ENCODE measurements at regions not wholly inside any gene's neighbourhood (a gene's known extent, or its start where the extent isn't known, plus 50 kb on each side); places are given as distances from the start of the nearest gene placed in this dataset.

DNA sequence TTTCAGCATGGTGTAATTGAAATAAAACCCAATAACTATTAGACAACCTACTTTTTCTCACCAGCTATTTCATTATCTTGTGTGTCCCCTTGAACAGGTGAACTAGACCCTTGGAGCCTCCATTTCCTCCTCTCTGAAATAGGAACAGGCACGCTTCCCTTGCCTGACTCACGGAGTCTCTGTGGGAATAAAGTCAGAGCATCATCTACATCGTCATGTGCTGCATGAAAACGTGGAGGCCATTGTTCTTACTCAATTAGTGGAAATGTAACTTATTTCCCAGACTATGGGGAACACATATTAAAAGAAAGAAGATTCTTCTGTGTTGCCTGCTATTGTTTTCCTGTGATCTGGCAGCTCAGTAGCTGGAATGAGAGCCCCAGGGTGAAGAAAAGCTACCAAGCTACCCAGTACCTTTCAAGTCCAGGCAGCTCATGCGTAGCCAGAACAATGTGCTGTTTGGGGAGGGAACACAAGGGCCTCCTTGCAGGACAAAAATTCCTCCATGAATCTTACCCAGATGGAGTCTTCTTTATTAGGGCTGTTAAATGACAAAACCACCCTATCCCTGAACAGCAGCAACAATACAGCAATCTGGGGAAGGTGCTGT is 59.8 kb downstream of the SOX11 start:
- no peak for DNase-seq (ENCODE audit: low spot score)

DNA sequence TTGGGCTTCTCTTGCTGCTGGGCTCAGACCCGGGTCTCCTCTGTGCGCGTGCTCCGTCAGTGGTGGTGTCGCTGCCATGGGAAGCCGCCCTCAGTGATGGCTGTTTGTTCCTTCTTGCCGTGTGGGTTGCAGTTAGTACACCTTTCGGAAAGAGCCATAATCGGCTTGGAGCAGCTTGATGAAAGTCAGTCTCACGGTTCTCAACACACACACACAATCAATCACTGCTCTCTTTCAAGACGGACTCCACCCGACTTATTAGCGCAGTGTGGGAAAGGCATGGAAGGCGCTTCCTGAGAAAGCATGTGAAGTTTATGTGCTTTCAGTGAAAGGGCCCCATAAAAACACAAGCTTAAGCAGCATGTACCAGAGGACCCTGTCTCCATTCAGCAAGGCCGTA is 64.1 kb downstream of the SOX11 start:
- DNase-seq (ENCODE audit: low spot score): no peak

DNA sequence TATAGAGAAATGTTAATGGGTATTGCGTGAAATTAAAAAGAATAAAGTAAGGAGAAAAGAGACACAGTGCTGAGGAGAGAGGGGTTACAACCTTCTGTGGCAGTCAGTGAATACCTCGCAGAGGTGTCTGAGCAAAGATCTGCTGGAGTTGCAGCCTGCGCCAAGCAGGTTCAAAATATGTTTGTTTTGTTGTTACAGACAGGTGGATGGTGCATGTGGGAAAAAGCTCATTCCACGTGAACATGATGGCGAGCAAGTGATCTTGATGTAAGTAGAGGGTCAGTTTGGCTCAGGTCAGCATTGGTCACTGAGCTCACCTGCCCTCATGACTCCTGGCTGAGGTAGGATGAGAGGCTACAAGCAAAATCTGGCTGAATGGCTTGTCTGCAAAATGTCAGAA is 66.2 kb downstream of the SOX11 start:
- no peak for DNase-seq (ENCODE audit: low spot score)

DNA sequence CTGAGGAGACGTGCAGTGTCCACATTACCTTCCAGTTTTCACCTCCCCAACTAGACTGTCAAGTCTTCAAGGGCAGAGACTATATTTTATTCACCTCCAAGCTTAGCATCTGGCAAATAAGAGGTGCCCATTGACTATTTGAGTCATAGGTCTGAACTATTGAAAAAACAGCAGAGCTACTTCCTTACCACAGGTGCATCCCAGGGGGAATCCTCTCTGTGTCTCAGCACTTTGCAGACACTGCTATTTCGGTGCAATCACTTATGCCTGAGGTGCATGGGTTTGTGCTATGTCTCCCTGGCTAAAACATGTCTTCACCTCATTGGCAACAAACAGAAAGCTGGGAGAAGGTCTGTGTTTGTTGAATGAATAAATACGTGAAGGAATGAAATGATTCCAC is 67.8 kb downstream of the SOX11 start:
- DNase-seq (ENCODE audit: low spot score): no peak

DNA sequence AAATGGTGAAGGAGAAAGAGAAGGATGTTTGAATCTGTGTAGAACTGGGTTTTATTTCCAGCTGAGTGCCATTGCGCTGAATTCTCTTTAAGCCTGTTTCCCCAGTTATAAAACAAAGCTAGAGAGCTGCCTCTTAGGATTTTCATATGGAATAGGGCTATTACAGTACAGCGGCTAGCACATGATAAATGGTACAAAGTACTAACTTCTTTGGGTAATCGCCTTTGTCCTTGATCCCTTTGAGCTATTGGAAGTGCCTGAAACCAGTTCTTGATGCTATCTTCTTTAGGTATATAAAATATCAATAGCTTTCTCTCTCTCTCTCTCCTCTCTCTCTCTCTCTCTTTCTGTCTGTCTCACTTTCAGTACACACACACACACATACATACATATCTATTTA is 71.3 kb downstream of the SOX11 start:
- DNase-seq (ENCODE audit: low spot score): no peak

DNA sequence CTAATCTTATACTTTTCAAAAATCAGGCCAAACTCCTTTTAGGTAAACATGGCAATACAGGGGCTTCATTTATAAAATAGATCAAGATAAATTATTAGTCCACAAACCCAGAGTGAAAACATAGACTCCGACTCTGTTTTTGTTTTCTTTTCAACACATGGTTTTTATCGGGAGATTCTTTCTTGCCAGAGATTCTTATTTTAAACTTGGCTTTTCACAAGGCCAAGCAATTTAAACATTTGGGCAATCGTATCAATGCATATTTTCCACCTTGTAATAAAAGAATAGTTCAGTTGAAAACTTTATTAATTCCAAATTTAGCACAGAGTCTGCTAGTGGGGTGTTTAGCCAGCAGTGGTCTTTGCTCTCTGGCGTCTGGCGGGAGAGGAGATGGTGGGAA is 71.9 kb downstream of the SOX11 start:
- DNase-seq (ENCODE audit: low spot score): no peak

DNA sequence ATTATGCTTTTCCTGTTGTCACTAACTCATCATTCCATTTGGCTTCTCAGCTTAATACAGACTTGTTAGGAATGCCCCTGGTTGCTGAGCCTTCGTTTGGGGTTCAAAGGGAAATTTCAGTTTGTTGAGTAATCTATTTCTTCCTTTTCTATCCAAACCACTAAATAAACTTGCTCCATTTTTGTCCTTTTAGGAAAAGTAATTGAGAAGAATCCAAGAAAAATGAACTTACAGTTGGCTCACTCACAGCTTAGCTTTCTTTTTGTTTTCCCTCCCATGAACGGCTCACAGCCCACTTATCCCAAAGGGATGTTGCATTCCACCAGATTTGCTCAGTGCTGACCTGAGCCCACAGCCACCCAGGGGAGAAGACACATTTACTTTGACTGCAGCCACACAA is 73.9 kb downstream of the SOX11 start:
- no peak for DNase-seq (ENCODE audit: low spot score)

DNA sequence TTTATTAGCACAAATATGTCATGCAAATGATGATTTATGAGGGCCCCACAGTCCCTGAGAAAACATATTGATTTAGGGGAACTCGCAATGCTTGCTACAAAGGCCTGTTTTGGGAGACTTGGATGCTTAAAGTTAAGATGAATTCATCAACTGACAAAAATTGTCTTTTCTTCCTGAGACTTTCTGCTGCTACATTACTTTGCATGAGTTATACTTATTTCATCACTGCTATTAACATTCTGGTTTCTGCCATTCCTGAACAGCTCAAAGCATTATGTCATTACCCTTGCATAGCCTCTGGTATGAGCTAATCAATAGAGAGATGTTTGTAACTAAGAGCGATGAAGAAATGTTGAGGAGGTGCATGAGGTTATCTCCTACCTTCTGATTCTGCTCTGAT is 74.4 kb downstream of the SOX11 start:
- no peak for DNase-seq (ENCODE audit: low spot score)

DNA sequence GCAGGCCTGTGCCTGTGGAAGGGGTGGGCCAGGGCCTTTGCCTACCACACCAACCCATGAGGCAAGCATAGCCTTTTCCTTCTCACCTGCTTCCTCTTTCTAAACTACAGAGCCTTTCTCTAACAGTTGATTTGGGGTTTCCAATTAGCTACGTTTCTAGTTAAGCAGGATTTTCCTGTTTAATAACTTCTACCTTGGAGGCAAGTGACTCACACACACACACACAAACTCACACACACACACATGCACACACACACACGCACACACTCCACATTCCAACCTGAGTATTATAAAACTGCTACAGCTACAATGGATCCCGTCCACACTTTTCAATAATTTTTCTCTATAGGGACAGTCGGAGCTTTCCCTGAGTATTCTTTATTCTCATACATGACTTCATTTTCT is 84.9 kb downstream of the SOX11 start:
- DNase-seq (ENCODE audit: low spot score): no peak

DNA sequence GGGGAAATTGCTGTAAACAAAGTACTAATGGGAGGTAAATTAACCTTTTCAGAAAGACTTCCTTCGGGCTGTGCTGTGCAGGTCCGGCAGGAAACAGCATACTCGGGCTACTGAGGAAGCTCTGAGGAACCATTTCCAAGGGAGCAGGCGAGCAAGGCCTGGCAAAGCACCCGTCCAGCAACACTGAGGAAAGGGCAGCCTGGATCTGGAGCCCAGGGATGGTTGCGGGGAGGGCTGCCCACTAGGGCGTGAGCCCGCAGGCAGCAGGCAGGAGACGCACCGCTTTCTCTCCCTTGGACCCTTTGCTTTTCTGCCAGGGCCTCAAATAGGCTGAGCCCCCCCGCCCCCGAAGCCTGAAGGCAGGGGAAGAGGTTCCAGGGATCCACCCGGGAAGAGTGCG is 89.5 kb downstream of the SOX11 start:
- DNase-seq (ENCODE audit: low spot score): no peak

DNA sequence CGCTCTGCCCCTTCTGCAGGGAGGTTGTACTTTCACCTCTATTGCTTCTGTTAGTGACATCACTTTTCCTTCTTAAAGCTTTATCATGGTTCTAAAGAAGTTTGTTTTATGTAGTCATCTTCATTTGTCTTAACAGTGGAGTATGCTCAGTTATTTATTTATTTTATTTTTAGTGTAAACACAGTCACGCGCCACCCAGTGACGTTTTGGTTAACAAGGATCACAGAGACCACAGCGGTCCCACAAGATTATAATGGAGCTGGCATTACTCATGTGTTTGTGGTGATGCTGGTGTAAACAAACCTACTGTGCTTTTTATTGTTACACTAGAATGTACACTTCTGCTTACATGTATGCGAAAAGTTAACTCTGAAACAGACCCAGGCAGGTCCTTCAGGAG is 89.9 kb downstream of the SOX11 start:
- DNase-seq (ENCODE audit: low spot score): no peak

DNA sequence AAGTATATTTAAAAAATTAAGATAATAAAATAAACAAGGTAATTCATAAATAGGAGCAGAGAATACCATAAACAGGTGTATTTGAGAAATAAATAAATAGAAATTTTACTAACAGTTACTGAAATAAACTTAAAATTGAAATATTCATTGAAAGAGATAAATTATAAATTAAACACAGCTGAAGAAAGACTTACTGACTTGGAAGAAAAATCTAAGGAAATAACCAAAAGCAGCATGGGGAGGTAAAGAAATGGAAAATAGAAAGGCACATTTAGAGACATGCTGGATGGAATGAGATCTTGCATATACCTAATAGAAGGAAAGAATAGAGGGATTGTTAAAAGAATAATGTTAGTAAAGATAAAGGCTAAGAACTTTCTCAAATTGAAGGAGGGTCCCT is 96.3 kb downstream of the SOX11 start:
- DNase-seq (ENCODE audit: low spot score): no peak

DNA sequence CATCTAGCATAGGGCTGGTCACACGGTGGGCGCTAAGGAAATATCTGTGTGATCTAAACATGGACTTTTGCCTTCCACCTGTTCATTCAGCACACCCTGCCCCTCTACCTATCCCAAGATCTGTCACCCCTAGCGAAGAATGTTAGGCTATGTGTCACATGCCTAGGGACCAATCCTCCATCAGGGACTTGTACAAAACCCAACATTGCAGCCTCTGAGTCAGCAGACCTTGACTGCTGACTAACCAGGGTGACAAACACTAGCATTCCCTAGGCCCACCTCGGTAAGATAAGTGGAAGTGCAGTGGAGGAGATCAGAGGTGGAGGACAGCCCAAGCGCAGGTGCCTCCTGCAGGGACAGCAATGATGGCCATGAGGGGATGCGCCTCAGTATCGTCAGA is 99.2 kb downstream of the SOX11 start:
- DNase-seq (ENCODE audit: low spot score): no peak

DNA sequence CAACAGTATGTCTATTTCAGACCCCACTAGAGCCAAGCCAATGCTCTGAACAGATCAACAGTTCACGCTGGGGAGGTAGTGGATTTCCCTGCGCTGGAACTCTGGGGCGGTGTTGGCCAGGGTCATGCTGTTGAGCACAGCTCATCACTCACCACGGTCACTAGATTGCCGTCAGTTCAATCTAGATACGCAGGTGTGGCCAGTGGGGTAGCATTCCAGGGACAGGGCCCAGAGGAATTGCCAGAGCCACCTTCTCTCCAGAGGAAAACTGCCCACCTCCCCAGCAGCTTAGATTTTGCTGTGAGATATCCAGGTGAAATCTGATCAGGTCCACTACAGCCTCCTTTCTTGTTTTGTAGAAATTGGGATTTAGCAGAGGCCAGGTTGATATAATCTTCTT is 101.8 kb downstream of the SOX11 start:
- no peak for DNase-seq (ENCODE audit: low spot score)

DNA sequence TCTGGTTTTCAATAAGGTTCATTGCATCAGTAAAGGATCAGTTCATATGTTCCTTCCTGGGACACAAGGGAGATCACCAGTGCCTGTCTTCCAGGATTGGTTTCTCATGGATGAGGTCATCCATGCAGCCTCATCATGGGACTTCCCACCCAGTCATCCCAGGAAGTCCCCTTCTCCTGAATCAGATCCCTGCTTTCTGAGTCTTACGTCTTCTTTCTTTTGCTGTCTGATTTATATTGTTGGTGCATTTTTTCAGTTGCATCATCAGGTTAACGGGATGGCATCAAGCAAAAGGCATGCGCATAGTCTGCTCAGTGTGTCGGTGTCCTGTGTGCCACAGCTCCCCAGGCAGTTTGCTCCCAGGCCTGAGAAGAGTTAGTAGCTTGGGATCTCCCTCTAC is 105.9 kb downstream of the SOX11 start:
- no peak for DNase-seq (ENCODE audit: low spot score)

DNA sequence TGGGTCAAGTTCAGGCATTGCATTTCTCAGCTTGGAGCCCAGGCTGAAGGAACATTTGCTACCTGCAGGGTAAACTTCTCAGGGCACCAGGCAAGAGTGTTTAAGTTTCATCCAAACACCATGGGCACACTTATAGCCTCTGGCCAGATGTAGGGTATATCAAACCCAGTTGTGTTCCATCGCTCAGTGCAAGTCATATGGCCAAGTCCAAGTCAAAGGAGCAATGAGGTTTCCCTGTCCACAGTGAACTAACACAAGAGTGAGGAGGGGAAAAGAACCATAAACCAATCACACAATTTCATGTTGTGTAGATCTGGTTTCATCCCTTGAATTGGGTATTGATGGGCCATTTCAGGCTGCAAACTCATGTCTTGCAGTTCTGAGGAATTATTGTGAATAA is 107.2 kb downstream of the SOX11 start:
- no peak for DNase-seq (ENCODE audit: low spot score)

DNA sequence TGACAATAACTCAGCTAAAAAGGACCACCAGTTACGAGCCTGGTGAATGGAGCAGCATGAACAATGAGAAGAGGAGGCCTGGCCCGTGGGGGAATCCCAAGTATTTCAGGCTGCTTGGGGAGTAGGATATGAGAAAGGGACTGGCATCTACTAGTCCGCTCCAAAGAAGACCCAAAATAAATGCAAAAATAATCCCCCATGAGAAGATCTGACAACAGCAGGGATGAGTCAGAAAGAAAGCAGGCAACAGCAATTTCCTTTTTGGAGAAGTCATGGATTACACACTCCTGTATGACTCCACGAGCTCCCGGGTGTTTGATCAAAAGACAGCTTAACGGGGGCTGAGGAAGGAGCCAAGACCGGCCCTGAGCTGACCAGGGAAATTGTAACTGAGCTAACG is 111.4 kb downstream of the SOX11 start:
- DNase-seq (ENCODE audit: low spot score): no peak

DNA sequence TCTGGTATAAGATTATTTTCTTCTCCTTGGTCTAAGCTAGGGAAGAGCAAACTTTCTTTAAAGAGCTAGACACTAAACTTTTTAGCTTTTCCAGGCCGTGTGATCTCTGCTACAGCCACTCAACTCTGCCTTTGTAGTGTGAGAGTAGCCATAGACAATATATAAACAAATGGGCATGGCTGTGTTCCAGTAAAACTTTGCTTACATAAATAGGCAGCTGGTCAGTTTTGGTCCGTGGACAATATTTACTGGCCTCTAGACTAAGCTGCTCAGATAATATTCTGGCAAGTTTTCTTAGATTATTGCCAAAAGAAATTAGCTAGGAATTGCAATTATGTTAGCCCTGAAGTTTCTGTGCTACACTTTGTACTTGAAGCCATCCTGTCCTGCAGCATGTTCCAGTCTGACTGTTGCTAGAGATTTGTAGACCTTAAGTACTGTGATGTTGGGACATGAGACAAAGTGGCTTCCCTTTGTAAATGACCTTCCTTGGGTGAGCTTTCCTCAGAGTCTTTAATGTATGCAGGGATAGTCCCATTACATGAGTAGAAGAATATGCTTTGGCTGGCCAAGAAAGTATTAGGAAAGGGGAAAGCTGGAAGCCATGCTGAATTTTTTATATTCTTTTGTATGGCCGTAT is 126.9 kb downstream of the SOX11 start:
- no peak for DNase-seq (ENCODE audit: low spot score)

DNA sequence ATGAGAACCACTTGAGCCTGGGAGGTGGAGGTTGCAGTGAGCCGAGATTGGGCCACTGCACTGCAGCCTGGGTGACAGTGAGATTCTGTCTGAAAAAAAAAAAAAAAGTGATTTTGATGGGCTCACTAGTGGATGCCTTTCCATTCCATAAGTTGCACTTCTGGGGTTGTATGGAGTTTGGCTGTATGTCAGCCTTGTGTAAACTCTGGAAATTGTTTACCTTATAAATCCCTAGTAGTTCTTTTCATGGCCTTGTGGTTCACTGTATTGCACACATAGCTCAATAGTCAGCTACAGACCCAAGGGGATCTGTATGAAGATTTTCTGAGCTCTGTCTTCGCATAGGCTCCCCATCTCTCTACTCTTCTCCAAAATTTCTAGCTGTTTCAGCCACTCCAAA is 131.9 kb downstream of the SOX11 start:
- DNase-seq (ENCODE audit: low spot score): no peak

DNA sequence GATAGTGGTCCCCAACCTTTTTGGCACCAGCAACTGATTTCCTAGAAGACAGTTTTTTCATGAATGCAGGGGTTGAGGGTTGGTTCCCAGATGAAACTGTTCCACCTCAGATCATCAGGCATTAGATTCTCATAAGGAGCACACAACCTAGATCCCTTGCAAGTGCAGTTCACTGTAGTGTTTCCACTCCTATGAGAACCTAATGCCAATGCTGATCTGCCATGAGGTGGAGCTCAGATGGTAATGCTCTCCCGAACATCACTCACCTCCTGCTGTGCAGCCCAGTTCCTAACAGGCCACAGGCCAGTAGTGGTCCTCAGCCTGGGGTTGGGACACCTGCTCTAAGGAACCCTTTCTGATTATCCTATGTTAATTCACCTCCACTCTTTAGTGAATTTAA is 133.5 kb downstream of the SOX11 start:
- no peak for DNase-seq (ENCODE audit: low spot score)

DNA sequence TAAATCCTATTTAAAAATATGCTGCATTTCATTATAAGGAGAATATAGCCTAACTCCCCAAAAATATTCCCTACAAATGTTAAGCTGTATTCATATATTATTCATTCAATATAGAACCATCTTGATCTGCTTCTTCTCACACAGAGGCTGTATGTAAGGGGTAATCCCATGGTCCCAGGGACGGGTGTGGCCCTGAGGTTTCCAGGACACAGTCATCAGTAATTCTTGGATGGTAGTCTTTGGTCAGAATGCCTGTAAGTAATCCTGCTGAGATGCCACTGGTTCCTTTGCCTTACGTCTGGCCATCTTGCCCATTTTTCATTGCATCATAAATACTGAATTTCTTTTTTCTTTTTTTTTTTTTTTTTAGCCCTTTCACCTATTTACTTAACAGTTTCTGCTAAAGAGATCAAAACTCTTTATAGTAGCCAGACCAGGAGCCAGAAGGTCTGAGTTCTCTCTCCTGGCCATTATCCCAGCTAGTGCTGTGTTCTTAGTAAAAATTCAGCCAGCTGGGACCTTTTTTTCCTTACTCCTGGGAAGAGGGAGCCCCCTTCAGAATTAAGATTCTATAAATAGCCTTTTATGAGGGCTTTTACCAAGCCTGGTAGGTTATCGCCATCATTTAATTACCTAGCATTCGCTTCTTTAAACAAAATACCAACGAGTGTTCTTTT is 134.9 kb downstream of the SOX11 start:
- no peak for DNase-seq (ENCODE audit: low spot score)

DNA sequence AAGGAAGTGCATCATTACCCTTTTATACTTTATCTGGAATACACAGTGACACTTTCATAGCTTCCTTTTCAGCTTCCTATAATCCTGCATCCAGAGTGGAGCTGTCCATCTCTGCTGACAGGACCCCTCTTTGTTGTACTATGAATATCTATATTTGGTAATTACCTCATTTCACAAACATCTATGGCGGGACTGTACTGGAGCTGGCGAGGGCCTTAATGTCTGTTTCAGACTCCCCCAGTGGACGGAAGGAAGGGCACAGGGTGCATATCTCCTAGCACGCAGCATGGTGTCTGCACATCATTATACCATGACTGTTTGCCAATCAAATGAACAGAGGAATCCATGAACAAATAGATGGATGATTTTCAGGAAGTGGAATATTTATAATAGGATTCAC is 142.3 kb downstream of the SOX11 start:
- no peak for DNase-seq (ENCODE audit: low spot score)

DNA sequence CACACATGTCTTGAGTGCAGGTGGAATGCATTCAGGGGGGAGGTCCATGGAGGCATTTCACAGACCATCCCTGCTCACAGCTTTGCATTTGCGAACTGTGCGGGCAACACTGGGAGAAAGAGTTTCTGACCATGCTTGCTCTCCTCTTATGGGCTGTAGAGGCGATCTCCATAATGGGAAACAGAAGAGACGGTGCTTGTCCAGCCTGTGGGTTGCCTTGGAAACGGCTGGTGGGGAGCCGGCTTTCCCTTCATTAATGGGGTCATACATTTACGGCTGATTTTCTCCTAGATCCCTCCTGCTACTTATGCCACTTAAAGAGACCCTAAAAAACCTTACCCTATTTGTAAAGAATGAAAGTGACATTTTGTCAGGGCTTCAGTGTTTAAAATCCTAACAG is 147.4 kb downstream of the SOX11 start:
- no peak for DNase-seq (ENCODE audit: low spot score)

DNA sequence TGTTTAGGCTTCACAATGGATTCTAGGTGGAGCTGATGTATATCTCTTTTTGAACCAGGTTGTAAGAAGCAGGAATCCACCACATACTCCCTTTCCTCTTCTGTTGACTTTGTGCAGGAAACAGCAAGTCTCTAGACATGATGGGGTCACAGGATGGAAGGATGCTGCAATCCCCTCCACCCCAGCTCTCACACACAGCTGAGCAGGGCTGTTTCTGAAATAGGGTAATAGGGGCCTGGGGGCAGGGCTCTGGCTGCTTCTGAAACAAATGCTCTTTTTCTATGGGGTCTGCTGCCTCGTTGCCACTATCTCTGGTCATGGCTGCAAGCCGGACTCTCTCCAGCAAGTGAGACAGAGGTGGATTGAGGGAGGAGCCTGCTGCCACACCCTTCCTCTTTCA is 148.9 kb downstream of the SOX11 start:
- DNase-seq (ENCODE audit: low spot score): no peak

All from left forelimb (tissue), 1 donor.